B cell (primary cell): ENCODE measurements at regions not wholly inside any gene's neighbourhood (a gene's known extent, or its start where the extent isn't known, plus 50 kb on each side); places are given as distances from the start of the nearest gene placed in this dataset.

Experiments used
- CTCF ChIP-seq: fragments of 200-600 bp; IDR thresholded peaks from one replicate; pipeline ENCODE4 v1.8.0; 2022; ENCODE audit warnings: antibody characterized with exemption, mild to moderate bottlenecking
- EZH2 ChIP-seq: IDR thresholded peaks from 2 replicates; pipeline ENCODE4 v1.6.1; 2012; ENCODE audit warnings: borderline replicate concordance, low read depth, mild to moderate bottlenecking, moderate library complexity, low read length; ENCODE audit not compliant: insufficient read depth, poor library complexity, severe bottlenecking

DNA sequence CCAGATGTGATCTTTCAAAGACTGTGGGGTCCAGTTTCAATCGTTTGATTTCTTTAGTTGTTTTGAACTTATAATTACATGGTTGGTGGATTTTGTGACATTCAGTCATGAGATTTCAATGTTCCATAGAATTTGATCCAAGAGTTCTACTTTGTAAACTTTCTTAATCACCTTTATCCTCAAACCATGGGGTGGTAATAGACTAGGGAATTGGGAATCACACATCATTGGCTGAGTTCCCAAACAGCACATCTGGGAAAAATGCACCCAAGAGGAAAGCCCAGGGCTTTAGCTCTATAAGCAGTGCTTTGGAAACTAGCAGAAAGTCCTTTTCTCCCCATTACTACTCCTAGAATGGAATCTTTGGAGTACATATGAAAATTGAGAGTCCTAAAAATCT, 177.6 kb downstream of the NNT start:
- no peak for TF ChIP-seq CTCF
- no peak for TF ChIP-seq EZH2
